HCEC 1CT (cell line): ENCODE measurements at regions not wholly inside any gene's neighbourhood (a gene's known extent, or its start where the extent isn't known, plus 50 kb on each side); places are given as distances from the start of the nearest gene placed in this dataset.
"Not testable (repeated sequence)": the region's sequence is repeated elsewhere in the genome, so short reads cannot be mapped to it uniquely, and the experiment has no call there.

ENCODE experiments used
- DNase-seq: peaks from one replicate; pipeline ENCODE4 v3.0.0-alpha.2; 2017

GRCh38 chr9:89951675-89952074 lies 346.9 kb downstream of the GADD45G start:
- no peak for DNase-seq

DNA sequence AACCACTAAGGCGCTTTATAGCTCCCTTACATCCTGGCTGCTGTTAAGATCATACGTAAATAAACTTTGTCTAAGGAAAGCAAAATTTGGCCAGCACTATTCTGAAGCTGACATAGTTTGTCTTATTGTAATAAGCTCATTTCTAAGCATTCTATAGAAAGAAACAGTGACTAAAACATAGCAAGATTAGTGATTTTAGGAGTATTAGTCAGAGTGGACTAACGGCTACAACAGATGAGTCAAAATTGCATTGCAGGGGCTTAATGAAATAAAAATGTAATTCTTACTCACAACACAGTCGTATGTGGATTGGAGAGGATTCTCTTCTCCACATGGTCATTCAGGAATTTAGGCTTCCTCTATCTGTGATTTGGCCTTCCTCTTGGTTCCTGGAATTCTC lies 347.6 kb downstream of the GADD45G start:
- peak; percentile 5 for DNase-seq

- DNase-seq, result not testable (repeated sequence)
These were observed 348.5 kb downstream of the GADD45G start for GRCh38 chr9:89953263-89953662.

DNA sequence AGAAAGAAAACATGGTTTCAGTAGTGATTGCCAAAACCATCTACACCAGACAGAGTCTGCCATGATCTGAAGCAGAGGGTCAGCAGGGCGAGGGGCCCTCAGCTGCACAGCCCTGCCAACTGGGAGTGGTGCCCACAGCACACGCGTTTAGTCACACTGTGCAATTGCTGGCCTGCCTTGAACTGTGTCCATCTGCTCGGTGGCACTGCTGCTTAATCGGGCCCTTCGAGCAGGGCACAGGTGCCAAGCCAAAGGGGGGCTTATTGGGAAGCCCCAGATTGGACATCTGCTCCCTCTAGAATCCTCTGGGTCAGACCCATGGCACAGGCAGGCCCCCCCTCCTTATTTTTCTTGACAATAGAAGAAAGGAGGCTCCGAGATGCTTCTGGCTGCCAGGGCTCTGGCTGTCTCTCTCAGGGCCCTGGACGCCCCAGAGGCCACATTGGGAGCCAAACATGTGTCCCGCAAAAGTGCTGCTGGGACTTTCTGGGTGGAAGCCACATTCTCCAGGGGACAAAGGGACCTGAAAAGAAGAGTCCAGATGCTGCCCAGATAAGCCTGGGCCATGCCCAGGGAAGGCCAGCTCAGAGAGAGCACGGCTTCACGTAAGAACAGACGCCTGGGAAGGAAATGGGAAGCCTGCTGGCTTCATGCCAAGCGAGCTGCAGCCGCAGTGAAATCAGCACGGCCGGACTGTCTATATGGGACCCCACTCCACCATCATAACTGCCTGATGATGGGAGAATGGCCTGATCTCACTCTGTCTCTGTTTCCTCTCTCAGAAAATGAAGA lies 349.2 kb downstream of the GADD45G start:
- no peak for DNase-seq

DNA sequence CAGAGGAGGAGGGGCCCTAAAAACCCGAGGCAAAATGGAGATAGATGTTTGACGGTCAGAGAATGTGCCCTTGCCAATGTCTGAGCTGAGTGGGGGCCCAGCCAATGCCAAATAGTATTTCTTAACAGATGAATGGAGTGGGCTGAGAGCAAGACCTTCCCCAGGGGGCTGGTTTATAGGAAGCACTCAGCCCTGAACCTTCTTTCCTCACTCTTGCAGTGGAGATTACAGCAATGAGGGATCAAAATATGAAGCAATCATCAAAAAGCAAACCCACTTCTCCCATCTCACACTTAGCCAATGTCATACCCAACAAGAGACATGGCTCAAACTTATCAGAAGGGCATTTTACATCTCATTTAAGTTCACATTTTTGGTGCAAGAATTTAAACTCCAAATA lies 350.3 kb downstream of the GADD45G start:
- no peak for DNase-seq

GRCh38 chr9:89955626-89956025 lies 350.8 kb downstream of the GADD45G start:
- no peak for DNase-seq

GRCh38 chr9:89956331-89956730 lies 351.5 kb downstream of the GADD45G start:
- no peak for DNase-seq

GRCh38 chr9:89956907-89957306 lies 352.1 kb downstream of the GADD45G start:
- DNase-seq, result no peak

GRCh38 chr9:89958086-89958485 lies 353.3 kb downstream of the GADD45G start:
- DNase-seq, result no peak

- DNase-seq, result no peak
These were observed 357.0 kb downstream of the GADD45G start for GRCh38 chr9:89961616-89962341.

DNA sequence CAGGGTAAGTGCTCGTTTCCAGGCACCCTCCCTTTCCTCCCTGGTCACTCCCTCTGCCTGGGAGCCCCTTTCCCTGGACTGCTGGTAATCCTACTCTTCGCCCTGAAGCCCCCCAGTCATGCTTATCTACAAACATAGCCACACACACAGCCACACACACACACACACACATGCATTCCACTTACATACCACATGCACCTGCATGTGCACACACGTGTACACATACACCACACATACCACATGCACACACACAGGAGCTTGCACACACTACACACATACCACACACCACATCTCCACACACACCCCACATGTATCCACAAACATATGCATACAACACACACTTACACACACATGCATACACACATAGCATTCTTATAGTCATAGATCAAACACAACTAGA lies 358.5 kb downstream of the GADD45G start:
- DNase-seq, result no peak

DNA sequence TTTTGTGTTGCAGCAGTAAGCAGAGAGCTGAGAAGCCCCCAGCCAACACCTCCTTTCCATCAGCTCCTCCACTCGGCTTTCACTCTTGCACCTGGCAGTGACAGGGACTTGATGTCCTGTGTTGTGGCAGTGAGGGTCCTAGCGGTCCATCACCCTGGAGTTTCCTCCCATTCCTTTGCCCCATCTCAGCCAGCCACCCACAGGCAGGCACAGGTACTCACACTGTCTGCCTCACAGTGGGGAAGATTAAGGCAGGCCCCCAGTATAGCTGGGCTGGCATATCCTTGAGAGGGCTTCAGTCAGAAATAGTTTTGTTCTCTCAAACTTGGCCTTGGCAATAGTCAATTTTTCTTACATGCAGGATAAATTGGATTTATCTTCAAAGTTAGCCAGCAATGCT lies 362.7 kb downstream of the GADD45G start:
- DNase-seq, result no peak

DNA sequence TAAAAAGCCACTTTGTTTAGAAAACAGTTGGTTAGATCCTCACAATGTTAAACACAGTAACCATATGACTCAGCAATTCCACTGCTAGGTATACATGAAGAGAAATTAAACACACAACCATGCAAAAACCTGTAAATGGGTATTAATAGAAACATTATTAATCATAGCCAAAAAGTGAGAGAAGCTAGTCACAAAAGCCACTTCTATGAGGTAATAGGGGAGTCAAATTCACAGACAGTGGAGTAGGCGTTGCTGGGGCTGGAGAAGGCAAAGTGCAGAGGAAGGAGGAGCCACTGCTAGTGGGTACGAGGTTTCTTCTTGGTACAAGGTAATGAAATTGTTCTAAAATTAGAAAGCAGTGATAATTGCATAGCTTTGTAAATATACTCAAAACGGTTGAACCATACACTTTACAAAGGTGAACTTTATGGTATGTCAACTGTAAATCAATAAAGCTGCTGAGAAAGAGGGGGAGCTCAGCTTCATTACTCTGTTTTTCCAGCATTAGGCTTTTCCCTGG lies 364.4 kb downstream of the GADD45G start:
- DNase-seq, result no peak

DNA sequence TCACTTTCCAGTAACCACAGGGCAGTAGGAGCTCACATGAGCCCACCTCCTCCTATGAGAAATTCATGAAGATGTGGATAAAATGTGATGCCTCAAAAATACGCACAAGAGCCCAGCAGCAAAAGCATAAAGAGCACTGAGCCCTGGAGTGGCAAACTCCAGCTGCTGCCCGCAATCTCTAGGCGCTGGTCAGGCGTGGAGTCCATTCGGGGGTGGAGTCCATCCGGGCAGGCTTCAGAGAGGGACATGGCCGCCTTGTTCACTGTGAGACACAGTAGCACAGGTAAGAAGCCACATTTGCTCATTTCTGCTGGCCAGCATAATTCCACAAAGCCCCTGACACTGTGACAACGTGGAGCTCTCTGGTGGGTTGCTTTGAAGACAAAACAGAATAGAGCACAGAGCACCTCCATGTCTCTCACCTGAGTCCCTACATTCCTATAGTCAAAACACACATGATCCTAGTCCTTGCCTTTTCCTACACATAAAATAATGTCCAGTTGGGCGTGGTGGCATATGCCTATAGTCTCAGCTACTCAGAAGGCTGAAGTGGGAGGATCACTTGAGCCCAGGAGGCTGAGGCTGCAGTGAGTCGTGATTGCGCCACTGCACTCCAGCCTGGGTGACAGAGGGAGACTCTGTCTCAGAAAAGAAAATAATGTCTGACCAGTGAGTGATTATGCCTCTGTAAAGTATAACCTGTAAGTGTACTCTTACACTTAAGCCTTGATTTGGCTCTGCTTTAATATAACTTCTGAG lies 365.2 kb downstream of the GADD45G start:
- DNase-seq, result no peak

DNA sequence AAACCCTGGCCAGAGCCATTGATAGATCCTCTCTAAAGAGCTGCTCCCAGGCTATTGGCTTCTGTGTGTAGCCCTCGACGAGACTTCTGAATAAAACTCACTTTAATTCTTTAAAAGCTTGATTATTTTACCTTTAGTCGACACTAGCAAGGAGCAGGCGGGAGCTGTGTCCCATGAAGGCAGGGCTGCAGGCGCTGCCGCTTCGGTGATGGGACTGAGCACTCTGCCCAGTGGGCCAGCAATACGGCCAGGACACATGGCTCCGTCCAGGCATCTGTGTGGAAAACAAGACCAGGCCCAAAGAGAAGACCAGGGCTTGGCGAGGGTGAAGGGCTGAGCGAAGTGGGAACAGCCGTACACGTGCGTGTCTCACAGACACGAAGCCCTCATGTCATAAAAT lies 365.9 kb downstream of the GADD45G start:
- no peak for DNase-seq

- no peak for DNase-seq
These were observed 367.7 kb downstream of the GADD45G start for GRCh38 chr9:89972535-89972934.

DNA sequence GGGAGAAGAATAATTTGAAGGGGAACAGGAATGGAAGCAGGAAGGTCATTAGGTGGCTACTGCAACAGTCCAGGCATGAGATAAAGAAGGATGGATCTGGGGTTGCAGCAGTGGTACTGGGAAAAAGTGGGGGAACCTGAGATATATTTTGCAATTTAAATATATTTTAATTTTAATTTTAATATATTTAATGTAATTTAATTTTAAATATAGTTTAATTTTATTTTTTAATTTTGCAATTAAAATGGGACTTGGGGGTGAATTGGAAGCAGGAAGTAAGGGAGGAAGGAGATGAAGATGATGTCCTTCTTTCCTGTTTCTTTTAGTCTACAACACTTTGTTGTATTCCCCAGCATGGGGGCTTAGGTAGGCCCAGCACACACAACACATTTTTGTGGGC lies 369.8 kb downstream of the GADD45G start:
- no peak for DNase-seq

DNA sequence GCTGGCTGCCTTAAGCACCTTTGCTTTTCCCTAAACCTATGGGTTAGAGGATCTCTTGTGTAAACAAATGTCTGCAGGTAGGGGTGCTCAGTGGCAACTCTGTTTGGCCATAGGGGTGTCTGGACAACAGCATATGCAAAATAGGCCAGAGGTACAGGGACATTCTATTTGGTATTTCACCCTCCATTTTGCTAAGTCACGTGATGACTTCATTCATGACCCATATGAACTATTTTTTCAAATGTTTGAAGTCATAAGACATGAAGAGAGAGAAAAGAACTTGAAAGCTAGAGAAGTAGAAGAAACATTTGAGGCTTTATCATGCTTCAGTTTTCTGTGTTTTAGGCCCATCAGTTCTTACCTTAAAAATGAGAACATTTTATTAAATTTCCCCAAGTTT lies 370.2 kb downstream of the GADD45G start:
- DNase-seq, result no peak

GRCh38 chr9:89975630-89976029 lies 370.8 kb downstream of the GADD45G start:
- DNase-seq, result no peak

- no peak for DNase-seq
These were observed 373.4 kb downstream of the GADD45G start for GRCh38 chr9:89978185-89978584.

- no peak for DNase-seq
These were observed 375.8 kb downstream of the GADD45G start for GRCh38 chr9:89980600-89980999.

- DNase-seq, result no peak
These were observed 377.2 kb downstream of the GADD45G start for GRCh38 chr9:89982016-89982415.

DNA sequence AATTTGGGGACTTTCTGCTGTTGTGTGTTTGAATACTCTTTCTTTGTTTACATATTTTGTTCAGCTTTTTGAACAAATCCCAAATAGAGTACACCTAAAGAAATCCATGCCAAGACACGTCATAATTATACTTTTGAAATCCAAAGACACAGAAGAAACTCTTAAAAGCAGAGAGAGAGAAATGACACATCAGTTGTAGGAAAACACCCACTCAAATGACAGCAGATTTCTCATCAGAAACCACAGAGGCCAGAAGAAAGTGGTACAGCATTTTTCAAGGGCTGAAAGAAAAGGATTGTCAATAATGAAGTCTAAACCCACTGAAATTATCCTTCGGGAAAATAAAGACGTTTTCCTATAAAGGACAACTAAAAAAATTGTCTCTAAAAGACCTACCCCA lies 378.6 kb downstream of the GADD45G start:
- DNase-seq, result no peak

GRCh38 chr9:89984214-89984613 lies 379.4 kb downstream of the GADD45G start:
- DNase-seq, result no peak
